Activated CD8-positive, alpha-beta memory T cell treated with anti-CD3 and anti-CD28 coated beads for 4 hours (primary cell): ENCODE measurements at regions not wholly inside any gene's neighbourhood (a gene's known extent, or its start where the extent isn't known, plus 50 kb on each side); places are given as distances from the start of the nearest gene placed in this dataset.
"Not testable (repeated sequence)": the region's sequence is repeated elsewhere in the genome, so short reads cannot be mapped to it uniquely, and the experiment has no call there.

Experiments used
- DNase-seq, 2 donors: peaks; one replicate each; pipeline ENCODE4 v3.0.0-alpha.2; 2020; ENCODE audit warnings: low read depth in 2 of 2

DNA sequence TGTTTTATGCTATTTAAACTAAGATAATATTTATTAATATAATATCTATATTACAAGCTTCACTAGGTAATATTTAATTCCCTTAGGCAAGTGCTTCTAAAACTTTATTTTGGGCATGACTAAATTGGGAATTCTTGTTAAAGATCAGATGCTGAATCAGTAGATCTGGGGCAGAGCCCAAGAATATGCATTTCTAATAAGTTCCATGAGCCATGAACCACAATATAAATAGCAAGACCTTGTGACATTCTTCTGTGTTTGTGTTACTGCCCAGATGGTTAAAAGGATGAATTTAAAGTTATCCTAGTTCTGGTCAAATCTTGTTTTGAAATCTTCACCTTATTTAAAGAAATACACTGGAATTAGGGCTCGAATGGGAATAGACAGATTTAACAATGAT is 258.4 kb upstream of the CACNA2D1 start:
- no peak for DNase-seq

GRCh38 chr7:82700741-82701140 is 257.2 kb upstream of the CACNA2D1 start:
- DNase-seq, result no peak

DNA sequence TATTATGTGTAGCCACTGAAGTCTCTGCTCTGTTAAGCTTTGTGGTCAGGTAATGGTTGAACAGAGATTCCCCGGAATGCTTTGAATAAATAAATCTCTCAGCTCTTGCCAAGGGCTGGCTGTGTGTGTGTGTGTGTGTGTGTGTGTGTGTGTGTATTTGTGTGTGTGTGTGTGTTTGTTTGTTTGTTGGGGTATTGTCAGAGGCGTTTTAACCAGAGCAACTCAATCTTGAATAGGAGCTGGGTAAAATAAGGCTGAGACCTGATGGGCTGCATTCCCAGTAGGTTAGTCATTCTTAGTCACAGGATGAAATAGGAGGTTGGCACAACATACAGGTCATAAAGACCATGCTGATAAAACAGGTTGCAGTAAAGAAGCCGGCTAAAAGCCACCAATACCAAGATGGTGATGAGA is 256.2 kb upstream of the CACNA2D1 start:
- no peak for DNase-seq

DNA sequence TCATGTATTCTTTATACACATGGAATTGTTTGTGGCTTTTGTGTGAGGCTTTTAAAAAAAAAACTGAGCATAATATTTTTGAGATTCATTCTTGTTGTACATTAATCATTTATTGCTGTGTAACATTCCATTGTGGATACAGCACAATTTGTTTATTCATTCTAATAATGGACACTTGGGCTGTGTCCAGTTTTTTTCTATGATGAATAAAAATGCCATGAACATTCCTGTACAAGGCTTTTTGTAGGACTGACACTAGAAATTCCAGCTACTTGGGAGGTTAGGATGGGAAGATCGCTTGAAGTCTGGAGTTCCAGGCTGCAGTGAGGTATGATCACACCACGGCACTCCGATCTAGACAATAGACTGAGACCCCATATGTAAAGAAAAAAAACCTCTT is 254.3 kb upstream of the CACNA2D1 start:
- DNase-seq, result no peak

- no peak for DNase-seq
Observed at GRCh38 chr7:82696631-82697030, 253.1 kb upstream of the CACNA2D1 start.

DNA sequence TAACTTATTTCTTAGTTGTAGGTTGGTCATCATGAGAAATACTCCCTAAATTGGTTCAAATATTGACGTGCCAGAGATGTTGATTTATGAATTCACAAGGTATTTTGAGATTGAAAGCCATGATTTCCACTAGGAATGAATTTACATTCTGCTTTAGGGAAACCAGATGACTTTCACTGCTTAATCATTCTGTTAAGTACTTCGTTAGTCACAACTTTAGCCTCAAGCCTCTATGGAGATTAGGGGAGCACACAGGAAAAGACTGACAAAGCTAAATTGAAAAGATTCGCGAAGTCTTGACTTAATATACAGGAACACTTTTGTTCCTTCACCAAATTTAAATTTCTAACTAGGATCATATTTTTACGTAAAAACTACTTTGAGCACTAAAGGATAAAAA is 250.4 kb upstream of the CACNA2D1 start:
- no peak for DNase-seq

- DNase-seq, result no peak
Observed at GRCh38 chr7:82690929-82691328, 247.4 kb upstream of the CACNA2D1 start.

- no peak for DNase-seq
Observed at GRCh38 chr7:82685214-82685613, 241.6 kb upstream of the CACNA2D1 start.

DNA sequence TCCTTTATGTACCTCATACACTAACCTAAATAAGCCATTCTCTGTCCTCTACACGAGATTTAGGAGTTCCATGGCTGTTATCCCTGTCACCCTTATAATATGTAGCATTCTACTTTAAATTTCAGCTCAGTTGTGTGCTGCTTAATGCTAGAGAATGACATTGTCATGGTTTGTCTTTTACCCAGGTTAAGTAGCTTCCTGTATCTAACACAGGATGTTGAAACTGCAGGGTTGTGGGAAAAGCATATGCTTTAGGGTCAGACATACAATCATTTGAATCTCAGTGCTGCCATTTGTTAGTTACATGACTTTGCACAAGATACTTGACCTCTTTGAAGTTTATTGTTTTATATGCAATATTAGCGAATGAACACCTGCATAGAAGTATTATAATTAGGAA is 235.1 kb upstream of the CACNA2D1 start:
- no peak for DNase-seq

GRCh38 chr7:82678259-82678658 is 234.7 kb upstream of the CACNA2D1 start:
- no peak for DNase-seq

- peak; percentile 3 to 6 for DNase-seq
Observed at GRCh38 chr7:82677493-82677892, 233.9 kb upstream of the CACNA2D1 start.

DNA sequence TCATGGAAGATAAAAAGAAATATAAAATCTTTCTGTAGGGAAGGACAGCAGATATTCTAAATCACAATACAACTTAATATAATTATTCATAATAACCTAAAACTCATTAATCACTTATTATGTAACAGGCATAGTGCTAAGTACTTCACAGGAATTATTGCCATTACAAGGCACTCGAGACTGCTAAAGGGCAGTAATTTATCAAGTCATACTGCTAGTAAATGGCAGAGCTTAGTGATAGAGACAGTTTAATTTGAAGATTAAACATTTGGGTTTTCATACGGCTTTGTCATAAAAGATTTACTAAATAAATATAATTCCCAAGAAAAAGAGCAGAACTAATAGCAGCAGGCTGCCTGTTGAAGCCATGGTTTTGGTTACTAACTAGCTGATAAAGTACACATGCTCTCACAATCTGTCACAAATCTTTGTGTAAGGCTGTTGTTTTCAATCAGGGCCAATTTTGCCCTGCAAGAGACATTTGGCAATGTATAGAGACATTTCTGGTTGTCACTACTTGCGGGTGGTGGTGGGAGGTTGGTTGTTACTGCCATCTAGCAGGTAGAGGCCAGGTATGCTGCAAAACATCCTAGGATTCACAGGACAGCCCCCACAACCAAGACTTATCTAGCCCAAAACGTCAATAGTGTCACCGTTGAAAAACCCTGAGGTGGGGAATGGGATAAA is 233.3 kb upstream of the CACNA2D1 start:
- no peak for DNase-seq

DNA sequence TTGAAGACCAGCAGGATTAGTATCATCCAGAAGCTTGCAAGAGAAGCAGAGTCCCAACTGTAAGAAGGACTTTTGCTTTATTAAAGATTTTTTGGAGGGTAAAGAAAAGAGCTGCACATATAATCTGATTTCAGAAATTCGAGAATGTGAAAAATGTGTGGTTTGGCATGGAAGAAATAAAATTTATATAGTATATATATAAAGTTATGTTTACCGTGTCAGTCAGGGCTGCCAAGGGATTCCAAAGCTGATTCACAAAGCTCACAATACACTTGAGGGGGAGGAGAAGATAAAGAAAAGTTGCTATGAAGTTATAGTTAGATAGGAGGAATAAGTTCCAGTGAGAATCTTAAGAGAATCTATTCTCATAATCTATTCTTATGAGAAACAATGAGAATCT is 231.8 kb upstream of the CACNA2D1 start:
- DNase-seq, result no peak

DNA sequence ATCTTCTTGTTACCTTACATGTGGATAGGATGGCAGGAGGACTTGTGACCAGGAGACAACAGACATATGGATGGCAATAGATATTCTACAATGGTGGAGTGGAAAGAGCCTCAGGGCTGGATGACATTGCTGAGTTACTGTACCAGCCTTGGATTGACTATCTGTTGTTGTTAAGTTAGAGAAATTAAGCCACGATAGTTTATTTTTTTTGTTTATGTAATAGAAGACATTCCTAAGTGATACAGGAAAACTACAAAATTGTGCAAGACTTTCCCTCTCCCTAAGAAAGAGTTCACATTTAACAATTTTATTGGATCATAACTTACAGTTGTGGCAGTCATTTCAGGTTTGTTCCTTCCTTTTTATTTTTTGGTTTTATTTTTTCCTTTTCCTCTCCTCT is 230.7 kb upstream of the CACNA2D1 start:
- DNase-seq, result no peak

- DNase-seq, result no peak
Observed at GRCh38 chr7:82672078-82672477, 228.5 kb upstream of the CACNA2D1 start.

DNA sequence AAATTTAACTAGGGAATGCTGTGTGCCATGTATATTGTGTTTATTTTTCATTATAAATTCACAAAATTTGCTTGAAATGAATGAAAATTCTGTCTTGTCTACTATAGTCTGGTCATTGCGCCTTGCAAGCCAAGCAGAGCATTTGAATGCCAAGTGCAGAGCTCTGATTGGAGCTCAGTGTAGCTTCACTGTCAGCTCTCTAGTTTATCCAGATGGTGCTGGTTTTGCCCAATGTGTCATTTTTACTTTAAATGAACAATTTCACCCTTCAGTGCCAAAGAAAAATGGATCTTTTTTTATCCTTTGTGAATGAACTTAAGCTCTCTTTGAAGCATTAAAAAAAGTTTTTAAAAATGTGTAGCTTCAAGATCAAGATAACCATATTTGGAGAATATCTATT is 225.6 kb upstream of the CACNA2D1 start:
- no peak for DNase-seq

DNA sequence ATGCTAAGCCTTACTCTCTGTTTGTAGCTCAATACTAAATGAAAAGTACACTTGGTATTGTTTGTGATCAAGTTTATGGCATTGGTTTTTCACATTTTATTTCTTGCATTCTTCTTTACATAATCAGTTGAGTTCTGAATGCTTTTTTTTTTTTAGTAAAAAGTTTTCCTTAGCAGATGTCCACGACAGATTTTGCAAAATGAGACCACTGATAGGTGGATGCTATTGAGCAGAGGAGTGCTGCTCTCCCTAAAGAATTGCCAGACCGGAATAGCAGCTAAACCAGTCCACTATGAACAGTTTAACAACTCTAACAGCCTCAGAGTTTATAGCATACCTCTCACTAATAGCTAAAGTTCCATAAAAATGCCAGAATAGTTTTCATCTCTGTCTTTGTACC is 225.1 kb upstream of the CACNA2D1 start:
- DNase-seq, result no peak

GRCh38 chr7:82665966-82666507 is 222.5 kb upstream of the CACNA2D1 start:
- DNase-seq, result no peak

DNA sequence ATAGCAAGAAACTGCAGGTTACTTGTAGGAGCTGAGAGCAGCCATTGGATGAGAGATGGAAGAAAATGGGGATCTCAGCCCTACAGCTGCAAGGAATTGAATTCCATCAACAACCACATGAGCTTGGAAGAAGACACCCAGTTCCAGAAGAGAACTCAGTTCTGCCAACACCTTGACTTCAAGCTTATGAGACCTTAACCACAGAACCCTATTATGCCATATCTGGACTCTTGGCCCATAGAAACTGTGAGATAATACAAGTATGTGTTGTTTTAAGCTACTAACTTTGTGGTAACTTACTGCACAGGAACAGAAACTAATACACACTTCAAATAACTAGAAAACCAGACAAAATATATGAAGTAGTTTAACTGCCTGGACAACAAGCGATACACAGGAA is 212.4 kb upstream of the CACNA2D1 start:
- DNase-seq, result no peak

DNA sequence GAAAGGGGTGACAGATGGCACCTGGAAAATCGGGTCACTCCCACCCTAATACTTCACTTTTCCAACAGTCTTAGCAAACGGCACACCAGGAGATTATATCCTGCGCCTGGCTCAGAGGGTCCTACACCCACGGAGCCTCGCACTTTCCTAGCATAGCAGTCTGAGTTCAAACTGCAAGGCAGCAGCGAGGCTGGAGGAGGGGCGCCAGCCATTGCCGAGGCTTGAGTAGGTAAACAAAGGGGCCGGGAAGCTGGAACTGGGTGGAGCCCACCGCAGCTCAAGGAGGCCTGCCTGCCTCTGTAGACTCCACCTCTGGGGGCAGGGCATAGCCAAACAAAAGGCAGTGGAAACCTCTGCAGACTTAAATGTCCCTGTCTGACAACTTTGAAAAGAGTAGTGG is 206.5 kb upstream of the CACNA2D1 start:
- DNase-seq, result not testable (repeated sequence)

DNA sequence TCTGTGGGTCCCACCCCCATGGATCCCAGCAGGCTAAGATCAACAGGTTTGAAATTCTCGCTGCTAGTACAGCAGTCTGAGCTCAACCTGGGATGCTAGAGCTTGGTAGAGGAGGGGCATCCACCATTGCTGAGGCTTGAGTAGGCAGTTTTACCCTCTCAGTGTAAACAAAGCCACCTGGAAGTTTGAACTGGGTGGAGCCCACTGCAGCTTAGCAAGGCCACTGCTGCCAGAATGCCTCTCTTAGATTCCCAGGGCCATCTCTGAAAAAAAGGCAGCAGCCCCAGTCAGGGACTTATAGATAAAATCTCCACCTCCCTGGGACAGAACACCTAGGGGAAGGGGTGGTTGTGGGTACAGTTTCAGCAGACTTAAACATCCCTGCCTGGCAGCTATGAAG is 190.0 kb upstream of the CACNA2D1 start:
- DNase-seq, result no peak

DNA sequence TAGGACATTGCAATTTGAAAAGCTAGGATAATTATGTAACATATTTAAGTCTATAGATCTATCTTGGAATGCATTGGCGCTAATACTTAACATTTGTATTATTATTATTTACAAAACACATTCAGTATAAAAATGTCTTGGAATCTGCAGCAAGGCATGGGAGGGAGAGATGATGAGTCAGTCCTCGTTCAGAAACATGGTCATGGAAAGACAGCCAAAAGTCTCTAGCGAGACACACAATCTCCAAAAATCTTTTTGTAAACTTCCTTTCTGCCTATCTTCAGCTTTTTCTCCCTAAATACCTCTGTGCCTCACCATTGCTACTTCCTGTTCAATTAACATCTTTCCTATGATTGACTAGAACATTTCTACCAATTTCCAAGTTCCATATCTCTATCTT is 188.4 kb upstream of the CACNA2D1 start:
- DNase-seq, result no peak

DNA sequence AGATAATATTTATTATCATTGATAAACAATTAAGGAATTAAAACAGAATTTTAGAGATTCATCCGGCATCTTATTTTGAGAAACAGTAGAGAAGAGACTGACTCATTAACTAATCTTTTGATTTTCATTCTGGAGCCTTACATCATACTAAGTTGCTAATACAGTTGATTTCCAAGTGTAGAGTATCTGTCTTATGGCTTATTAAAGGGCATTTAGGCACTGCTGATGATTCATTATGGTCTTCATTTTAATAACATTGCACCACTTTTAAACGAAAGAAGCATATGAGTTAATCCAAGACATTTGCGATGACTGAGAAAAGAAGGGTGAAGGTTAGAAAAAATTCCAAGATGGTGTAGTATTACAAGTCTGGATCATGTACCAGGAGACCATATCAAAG is 186.0 kb upstream of the CACNA2D1 start:
- no peak for DNase-seq

- DNase-seq, result no peak
Observed at GRCh38 chr7:82625377-82625776, 181.8 kb upstream of the CACNA2D1 start.
